ENCODE measurements at regions not wholly inside any gene's neighbourhood (a gene's known extent, or its start where the extent isn't known, plus 50 kb on each side); places are given as distances from the start of the nearest gene placed in this dataset.

DNA sequence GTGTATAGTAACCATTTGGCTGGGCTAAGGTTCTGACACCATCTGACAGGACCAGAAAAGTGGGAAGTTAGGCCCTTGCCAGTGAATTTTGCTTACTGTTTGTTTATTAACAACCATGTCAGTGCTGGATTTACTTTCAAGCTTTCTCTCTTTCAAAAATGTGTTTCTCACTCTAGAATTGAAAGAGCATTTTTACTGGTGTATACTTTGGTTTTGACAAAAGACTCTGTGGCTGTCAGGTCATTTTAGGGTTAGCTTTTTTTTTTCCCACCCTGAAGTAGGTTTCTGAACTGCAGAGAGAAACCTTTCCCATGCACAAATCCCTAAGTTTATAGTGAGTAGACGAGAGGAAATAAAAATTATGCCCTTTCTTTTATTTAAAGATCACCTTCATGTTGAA, 230.0 kb upstream of the TBC1D5 start:
- TF ChIP-seq POLR2AphosphoS5 (IDR thresholded peaks at IDR 0.05; ENCODE audit: low read depth, low read length) (no peak), GABPA (IDR thresholded peaks at IDR 0.05; ENCODE audit: borderline replicate concordance, insufficient read depth, low read length) (no peak), CHD2 (IDR thresholded peaks at IDR 0.05; ENCODE audit: low read length) (no peak), EP300 (IDR thresholded peaks at IDR 0.05; ENCODE audit: borderline replicate concordance in 1 of 2, low read depth in 2 of 2, low read length in 2 of 2) (no peak), SUZ12 (IDR thresholded peaks at IDR 0.05; ENCODE audit: low read length) (no peak), USF2 (IDR thresholded peaks at IDR 0.05; ENCODE audit: low read length) (no peak), HDAC6 (IDR thresholded peaks at IDR 0.05; ENCODE audit: low read depth, low read length) (no peak)
- TF ChIP-seq, protein P1, sequence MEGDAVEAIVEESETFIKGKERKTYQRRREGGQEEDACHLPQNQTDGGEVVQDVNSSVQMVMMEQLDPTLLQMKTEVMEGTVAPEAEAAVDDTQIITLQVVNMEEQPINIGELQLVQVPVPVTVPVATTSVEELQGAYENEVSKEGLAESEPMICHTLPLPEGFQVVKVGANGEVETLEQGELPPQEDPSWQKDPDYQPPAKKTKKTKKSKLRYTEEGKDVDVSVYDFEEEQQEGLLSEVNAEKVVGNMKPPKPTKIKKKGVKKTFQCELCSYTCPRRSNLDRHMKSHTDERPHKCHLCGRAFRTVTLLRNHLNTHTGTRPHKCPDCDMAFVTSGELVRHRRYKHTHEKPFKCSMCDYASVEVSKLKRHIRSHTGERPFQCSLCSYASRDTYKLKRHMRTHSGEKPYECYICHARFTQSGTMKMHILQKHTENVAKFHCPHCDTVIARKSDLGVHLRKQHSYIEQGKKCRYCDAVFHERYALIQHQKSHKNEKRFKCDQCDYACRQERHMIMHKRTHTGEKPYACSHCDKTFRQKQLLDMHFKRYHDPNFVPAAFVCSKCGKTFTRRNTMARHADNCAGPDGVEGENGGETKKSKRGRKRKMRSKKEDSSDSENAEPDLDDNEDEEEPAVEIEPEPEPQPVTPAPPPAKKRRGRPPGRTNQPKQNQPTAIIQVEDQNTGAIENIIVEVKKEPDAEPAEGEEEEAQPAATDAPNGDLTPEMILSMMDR (IDR thresholded peaks at IDR 0.05; ENCODE audit: control extremely low read depth in 1 of 3, insufficient read depth in 1 of 3, low read depth in 1 of 3, low read length in 3 of 3), result no peak
- TF ChIP-seq, protein P2, sequence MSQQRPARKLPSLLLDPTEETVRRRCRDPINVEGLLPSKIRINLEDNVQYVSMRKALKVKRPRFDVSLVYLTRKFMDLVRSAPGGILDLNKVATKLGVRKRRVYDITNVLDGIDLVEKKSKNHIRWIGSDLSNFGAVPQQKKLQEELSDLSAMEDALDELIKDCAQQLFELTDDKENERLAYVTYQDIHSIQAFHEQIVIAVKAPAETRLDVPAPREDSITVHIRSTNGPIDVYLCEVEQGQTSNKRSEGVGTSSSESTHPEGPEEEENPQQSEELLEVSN (IDR thresholded peaks at IDR 0.05), result no peak

Measured in H1 (cell line).